ENCODE measurements at regions not wholly inside any gene's neighbourhood (a gene's known extent, or its start where the extent isn't known, plus 50 kb on each side); places are given as distances from the start of the nearest gene placed in this dataset.
"Not testable (repeated sequence)": the region's sequence is repeated elsewhere in the genome, so short reads cannot be mapped to it uniquely, and the experiment has no call there.

- no peak for DNase-seq (ENCODE audit: low spot score)
Observed at GRCh38 chr12:24361877-24362580, 412.6 kb upstream of the SOX5 start.

GRCh38 chr12:24360907-24361306, 411.4 kb upstream of the SOX5 start:
- no peak for DNase-seq (ENCODE audit: low spot score)

- DNase-seq (ENCODE audit: low spot score): no peak
Observed at GRCh38 chr12:24360461-24360860, 411.0 kb upstream of the SOX5 start.

GRCh38 chr12:24360057-24360456, 410.6 kb upstream of the SOX5 start:
- DNase-seq (ENCODE audit: low spot score): no peak

GRCh38 chr12:24359418-24359817, 409.9 kb upstream of the SOX5 start:
- no peak for DNase-seq (ENCODE audit: low spot score)

GRCh38 chr12:24356240-24356804, 406.9 kb upstream of the SOX5 start:
- DNase-seq (ENCODE audit: low spot score): no peak

GRCh38 chr12:24352363-24352762, 402.9 kb upstream of the SOX5 start:
- DNase-seq (ENCODE audit: low spot score): no peak

- DNase-seq (ENCODE audit: low spot score): no peak
Observed at GRCh38 chr12:24349051-24349799, 399.8 kb upstream of the SOX5 start.

- DNase-seq (ENCODE audit: low spot score): not testable (repeated sequence)
Observed at GRCh38 chr12:24348180-24348579, 398.7 kb upstream of the SOX5 start.

GRCh38 chr12:24328261-24328660, 378.8 kb upstream of the SOX5 start:
- no peak for DNase-seq (ENCODE audit: low spot score)

- no peak for DNase-seq (ENCODE audit: low spot score)
Observed at GRCh38 chr12:24325331-24325730, 375.9 kb upstream of the SOX5 start.

GRCh38 chr12:24307716-24308335, 358.4 kb upstream of the SOX5 start:
- DNase-seq (ENCODE audit: low spot score): no peak

GRCh38 chr12:24307153-24307552, 357.7 kb upstream of the SOX5 start:
- DNase-seq (ENCODE audit: low spot score): no peak

GRCh38 chr12:24306001-24306400, 356.5 kb upstream of the SOX5 start:
- no peak for DNase-seq (ENCODE audit: low spot score)

GRCh38 chr12:24304285-24304684, 354.8 kb upstream of the SOX5 start:
- no peak for DNase-seq (ENCODE audit: low spot score)

GRCh38 chr12:24302708-24303107, 353.2 kb upstream of the SOX5 start:
- DNase-seq (ENCODE audit: low spot score): no peak

GRCh38 chr12:24297516-24297915, 348.0 kb upstream of the SOX5 start:
- DNase-seq (ENCODE audit: low spot score): no peak

GRCh38 chr12:24293549-24293948, 344.1 kb upstream of the SOX5 start:
- DNase-seq (ENCODE audit: low spot score): no peak

GRCh38 chr12:24287963-24288362, 338.5 kb upstream of the SOX5 start:
- DNase-seq (ENCODE audit: low spot score): no peak

GRCh38 chr12:24285448-24285847, 336.0 kb upstream of the SOX5 start:
- no peak for DNase-seq (ENCODE audit: low spot score)

- peak; percentile 4 for DNase-seq (ENCODE audit: low spot score)
Observed at GRCh38 chr12:24281341-24281740, 331.9 kb upstream of the SOX5 start.

GRCh38 chr12:24280056-24280842, 330.8 kb upstream of the SOX5 start:
- DNase-seq (ENCODE audit: low spot score): no peak

Data from putamen (tissue), 1 donor.